Calu3 (cell line): ENCODE measurements at regions not wholly inside any gene's neighbourhood (a gene's known extent, or its start where the extent isn't known, plus 50 kb on each side); places are given as distances from the start of the nearest gene placed in this dataset.

Source experiments
- BruUV-seq: library from RNA; stranded (reverse); fragments of 400-500 nt; replicated peaks from 2 replicates; lab custom pipeline; 2021; lab: Mats Ljungman, UMichigan
- CTCF ChIA-PET: fragments of 300-600 bp; sonication (Branson Sonifier 250); formaldehyde crosslinking; loops from one replicate; lab custom pipeline; 2022; ENCODE audit warnings: antibody characterized with exemption; lab: Charles Lee
- DNase-seq: peaks from one replicate; pipeline ENCODE4 v3.0.0; 2022
- H3K27ac Mint-ChIP-seq: one replicate; pipeline ENCODE4 v1.8.0; 2022; ENCODE audit warnings: mixed read lengths; ENCODE audit not compliant: unreplicated experiment
- H3K27me3 Mint-ChIP-seq: one replicate; pipeline ENCODE4 v1.8.0; 2022; ENCODE audit warnings: mixed read lengths; ENCODE audit not compliant: unreplicated experiment
- H3K36me3 Mint-ChIP-seq: one replicate; pipeline ENCODE4 v1.8.0; 2022; ENCODE audit warnings: mild to moderate bottlenecking, moderate library complexity, mixed read lengths; ENCODE audit not compliant: insufficient read depth, unreplicated experiment
- H3K4me1 Mint-ChIP-seq: one replicate; pipeline ENCODE4 v1.8.0; 2022; ENCODE audit warnings: mild to moderate bottlenecking, low read depth, mixed read lengths; ENCODE audit not compliant: unreplicated experiment
- H3K4me3 Mint-ChIP-seq: one replicate; pipeline ENCODE4 v1.8.0; 2022; ENCODE audit warnings: mild to moderate bottlenecking, low read depth, moderate library complexity, mixed read lengths; ENCODE audit not compliant: unreplicated experiment
- H3K9me3 Mint-ChIP-seq: one replicate; pipeline ENCODE4 v1.8.0; 2022; ENCODE audit warnings: low read depth, mixed read lengths; ENCODE audit not compliant: unreplicated experiment
- intact Hi-C: fragments of 100-400 bp; cut with micrococcal nuclease; formaldehyde crosslinking; loops from one replicate; pipeline ENCODE4 v1.10.0; 2022; ENCODE audit not compliant: unreplicated experiment
- TF ChIP-seq, protein P1 (sequence below): fragments of 200-600 bp; IDR thresholded peaks from one replicate; pipeline ENCODE4 v1.8.0; 2022; ENCODE audit warnings: antibody characterized with exemption; ENCODE audit not compliant: unreplicated experiment

DNA sequence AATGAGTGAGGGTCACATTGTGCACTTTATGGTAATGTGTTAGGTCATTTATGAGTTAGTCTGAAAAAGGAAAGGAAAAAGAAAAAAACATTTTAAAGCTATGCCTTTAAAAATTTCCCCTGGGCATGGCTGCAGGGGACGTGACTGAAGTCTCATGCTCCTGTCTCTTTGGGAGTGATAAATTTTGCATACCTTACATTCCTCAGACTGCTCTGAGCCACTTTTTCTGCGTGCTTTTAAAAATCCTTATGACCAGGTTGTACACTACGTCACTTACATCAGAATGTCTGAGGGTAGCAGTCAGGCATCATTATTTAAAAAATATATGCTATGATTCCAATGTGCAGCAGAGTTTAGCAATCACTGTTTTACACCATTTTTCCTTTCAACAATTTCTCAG lies 121.2 kb downstream of the RFPL4B start:
- no peaks in the 10 kb centered on the region for H3K36me3 Mint-ChIP-seq
- DNase-seq, result no peak
- H3K27ac Mint-ChIP-seq, result no peak overlapping the region
- CTCF ChIA-PET, result no interaction called here
- H3K4me1 Mint-ChIP-seq, result peaks cover 18% of the 10 kb centered on the region
- intact Hi-C loops, result no loop called here
- H3K27me3 Mint-ChIP-seq, result no peaks in the 10 kb centered on the region
- TF ChIP-seq, protein P1, sequence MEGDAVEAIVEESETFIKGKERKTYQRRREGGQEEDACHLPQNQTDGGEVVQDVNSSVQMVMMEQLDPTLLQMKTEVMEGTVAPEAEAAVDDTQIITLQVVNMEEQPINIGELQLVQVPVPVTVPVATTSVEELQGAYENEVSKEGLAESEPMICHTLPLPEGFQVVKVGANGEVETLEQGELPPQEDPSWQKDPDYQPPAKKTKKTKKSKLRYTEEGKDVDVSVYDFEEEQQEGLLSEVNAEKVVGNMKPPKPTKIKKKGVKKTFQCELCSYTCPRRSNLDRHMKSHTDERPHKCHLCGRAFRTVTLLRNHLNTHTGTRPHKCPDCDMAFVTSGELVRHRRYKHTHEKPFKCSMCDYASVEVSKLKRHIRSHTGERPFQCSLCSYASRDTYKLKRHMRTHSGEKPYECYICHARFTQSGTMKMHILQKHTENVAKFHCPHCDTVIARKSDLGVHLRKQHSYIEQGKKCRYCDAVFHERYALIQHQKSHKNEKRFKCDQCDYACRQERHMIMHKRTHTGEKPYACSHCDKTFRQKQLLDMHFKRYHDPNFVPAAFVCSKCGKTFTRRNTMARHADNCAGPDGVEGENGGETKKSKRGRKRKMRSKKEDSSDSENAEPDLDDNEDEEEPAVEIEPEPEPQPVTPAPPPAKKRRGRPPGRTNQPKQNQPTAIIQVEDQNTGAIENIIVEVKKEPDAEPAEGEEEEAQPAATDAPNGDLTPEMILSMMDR, result no peak
- H3K4me3 Mint-ChIP-seq, result no peak overlapping the region
- no peaks in the 10 kb centered on the region for H3K9me3 Mint-ChIP-seq
- BruUV-seq, result no TSS peak

DNA sequence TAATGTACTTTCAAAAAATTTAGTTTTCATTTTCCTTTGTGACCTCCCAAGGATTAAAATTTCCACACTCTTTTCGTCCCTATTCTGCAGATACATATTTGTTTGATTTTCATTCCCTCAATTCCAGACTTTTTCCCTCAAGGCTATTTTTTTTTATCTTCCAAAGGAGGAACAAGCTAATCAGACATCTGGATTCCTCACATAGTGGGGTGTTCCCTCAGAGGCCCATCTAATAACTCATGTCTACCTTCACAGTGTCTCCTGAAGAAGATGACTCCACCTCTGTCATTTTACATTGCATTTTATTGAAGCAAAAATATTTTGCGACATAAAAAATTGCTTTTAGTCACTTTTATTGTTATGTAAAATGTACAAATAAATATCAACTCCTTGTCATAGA lies 122.2 kb downstream of the RFPL4B start:
- BruUV-seq, result no TSS peak
- no peak for DNase-seq
- CTCF ChIA-PET, result no interaction called here
- Mint-ChIP-seq H3K9me3 (no peaks in the 10 kb centered on the region), H3K4me1 (peaks cover 18% of the 10 kb centered on the region), H3K27me3 (no peaks in the 10 kb centered on the region), H3K36me3 (no peaks in the 10 kb centered on the region), H3K27ac (no peak overlapping the region), H3K4me3 (no peak overlapping the region)
- TF ChIP-seq, protein P1, result no peak
- intact Hi-C loops, result no loop called here

DNA sequence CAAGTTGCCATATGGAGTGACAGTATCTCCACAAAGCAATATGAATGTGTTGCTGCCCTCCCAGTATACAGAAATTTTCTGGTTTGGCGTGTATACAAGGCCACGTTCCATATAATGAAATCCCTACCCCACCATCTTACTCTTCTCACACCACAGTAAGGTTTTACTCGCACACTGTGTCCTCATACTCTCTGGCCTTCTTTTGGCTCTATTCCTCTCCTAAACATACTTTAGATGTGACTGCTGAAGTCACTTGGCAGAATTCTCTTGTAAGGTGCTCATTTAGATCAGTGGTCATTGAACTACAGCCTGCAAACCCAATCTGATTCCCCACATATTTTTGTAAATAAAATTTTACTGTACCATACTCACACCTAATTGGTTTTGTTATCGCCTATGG lies 123.2 kb downstream of the RFPL4B start:
- Mint-ChIP-seq H3K27me3 (no peaks in the 10 kb centered on the region), H3K27ac (no peak overlapping the region), H3K4me3 (no peak overlapping the region), H3K4me1 (peaks cover 18% of the 10 kb centered on the region), H3K9me3 (no peaks in the 10 kb centered on the region), H3K36me3 (no peaks in the 10 kb centered on the region)
- TF ChIP-seq, protein P1, result no peak
- CTCF ChIA-PET, result no interaction called here
- DNase-seq, result no peak
- BruUV-seq, result no TSS peak
- intact Hi-C loops, result no loop called here

GRCh38 chr6:112470950-112471349 lies 123.8 kb downstream of the RFPL4B start:
- no peak overlapping the region for H3K4me3 Mint-ChIP-seq
- no peak for DNase-seq
- H3K27me3 Mint-ChIP-seq, result no peaks in the 10 kb centered on the region
- TF ChIP-seq, protein P1, result no peak
- H3K27ac Mint-ChIP-seq, result no peak overlapping the region
- intact Hi-C loops, result no loop called here
- BruUV-seq, result no TSS peak
- CTCF ChIA-PET, result no interaction called here
- no peaks in the 10 kb centered on the region for H3K9me3 Mint-ChIP-seq
- H3K4me1 Mint-ChIP-seq, result peaks cover 14% of the 10 kb centered on the region
- H3K36me3 Mint-ChIP-seq, result no peaks in the 10 kb centered on the region
